ENCODE measurements at regions not wholly inside any gene's neighbourhood (a gene's known extent, or its start where the extent isn't known, plus 50 kb on each side); places are given as distances from the start of the nearest gene placed in this dataset.

DNA sequence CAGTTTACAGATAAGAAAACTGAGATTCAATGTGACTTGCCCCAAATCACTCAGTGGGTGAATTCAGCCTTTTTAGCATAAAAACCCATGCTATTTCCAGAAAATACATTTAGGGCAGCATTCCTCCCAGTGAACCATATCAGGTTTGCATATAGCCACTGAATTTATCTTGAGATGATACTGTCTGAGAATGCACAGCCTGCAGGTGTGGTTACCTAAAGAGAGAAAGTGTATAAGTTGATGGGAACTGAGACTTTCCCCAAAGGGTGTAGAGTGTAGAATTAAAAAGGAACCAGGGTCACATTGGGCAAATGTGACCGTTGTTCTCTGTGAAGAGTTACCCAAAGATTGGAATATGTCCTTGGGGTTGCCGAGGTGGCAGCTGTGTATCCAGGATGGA lies 100.0 kb upstream of the PIK3R1 start:
- H3K4me3 ChIP-seq (ENCODE audit: control insufficient read depth in 2 of 3, extremely low read depth in 1 of 3, insufficient read depth in 2 of 3, low read depth in 1 of 3, low read length in 3 of 3): no peak overlapping the region
- no peaks in the 10 kb centered on the region for H3K79me2 ChIP-seq (ENCODE audit: control insufficient read depth, insufficient read depth, low read length)
- H2AFZ ChIP-seq (ENCODE audit: control insufficient read depth, low read length): no peak overlapping the region
- no peaks in the 10 kb centered on the region for H3K27me3 ChIP-seq (ENCODE audit: control insufficient read depth, extremely low read depth, insufficient read depth, low read length)
- no peaks in the 10 kb centered on the region for H3K36me3 ChIP-seq (ENCODE audit: control insufficient read depth in 2 of 2, extremely low read depth in 1 of 2, insufficient read depth in 2 of 2, low read length in 2 of 2)
- no peak overlapping the region for H3K9ac ChIP-seq (ENCODE audit: control insufficient read depth, extremely low read depth, insufficient read depth, low read length)
- TF ChIP-seq, protein P1, sequence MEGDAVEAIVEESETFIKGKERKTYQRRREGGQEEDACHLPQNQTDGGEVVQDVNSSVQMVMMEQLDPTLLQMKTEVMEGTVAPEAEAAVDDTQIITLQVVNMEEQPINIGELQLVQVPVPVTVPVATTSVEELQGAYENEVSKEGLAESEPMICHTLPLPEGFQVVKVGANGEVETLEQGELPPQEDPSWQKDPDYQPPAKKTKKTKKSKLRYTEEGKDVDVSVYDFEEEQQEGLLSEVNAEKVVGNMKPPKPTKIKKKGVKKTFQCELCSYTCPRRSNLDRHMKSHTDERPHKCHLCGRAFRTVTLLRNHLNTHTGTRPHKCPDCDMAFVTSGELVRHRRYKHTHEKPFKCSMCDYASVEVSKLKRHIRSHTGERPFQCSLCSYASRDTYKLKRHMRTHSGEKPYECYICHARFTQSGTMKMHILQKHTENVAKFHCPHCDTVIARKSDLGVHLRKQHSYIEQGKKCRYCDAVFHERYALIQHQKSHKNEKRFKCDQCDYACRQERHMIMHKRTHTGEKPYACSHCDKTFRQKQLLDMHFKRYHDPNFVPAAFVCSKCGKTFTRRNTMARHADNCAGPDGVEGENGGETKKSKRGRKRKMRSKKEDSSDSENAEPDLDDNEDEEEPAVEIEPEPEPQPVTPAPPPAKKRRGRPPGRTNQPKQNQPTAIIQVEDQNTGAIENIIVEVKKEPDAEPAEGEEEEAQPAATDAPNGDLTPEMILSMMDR (optimal IDR thresholded peaks at IDR 0.05 in 1 of 3, IDR thresholded peaks at IDR 0.05 in 1 of 3, conservative IDR thresholded peaks at IDR 0.05 in 1 of 3; ENCODE audit: extremely low read depth in 1 of 3, insufficient read depth in 2 of 3, low read length in 3 of 3): no peak
- TF ChIP-seq EZH2 (IDR thresholded peaks at IDR 0.05; ENCODE audit: low read length): no peak
- no peak overlapping the region for H3K4me2 ChIP-seq (ENCODE audit: control insufficient read depth, extremely low read depth, insufficient read depth, low read depth, low read length)
- FAIRE-seq: no peak
- no peak overlapping the region for H3K27ac ChIP-seq (ENCODE audit: control insufficient read depth, insufficient read depth, low read length)
- dilution Hi-C loops (cut with MboI; ENCODE audit: extremely low pct_ligation_motif_present, low sequenced_read_pairs): no loop called here
- H3K9me1 ChIP-seq (ENCODE audit: control insufficient read depth, extremely low read depth, insufficient read depth, low read length): no peaks in the 10 kb centered on the region
- H3K4me1 ChIP-seq (ENCODE audit: control insufficient read depth, extremely low read depth, insufficient read depth, low read length): peaks cover 4% of the 10 kb centered on the region
- DNase-seq (ENCODE audit: low read depth, low spot score): no peak
- H4K20me1 ChIP-seq (ENCODE audit: control insufficient read depth, extremely low read depth, insufficient read depth, low read length): no peaks in the 10 kb centered on the region
- no peaks in the 10 kb centered on the region for H3K9me3 ChIP-seq (ENCODE audit: control insufficient read depth, low read depth, low read length)

DNA sequence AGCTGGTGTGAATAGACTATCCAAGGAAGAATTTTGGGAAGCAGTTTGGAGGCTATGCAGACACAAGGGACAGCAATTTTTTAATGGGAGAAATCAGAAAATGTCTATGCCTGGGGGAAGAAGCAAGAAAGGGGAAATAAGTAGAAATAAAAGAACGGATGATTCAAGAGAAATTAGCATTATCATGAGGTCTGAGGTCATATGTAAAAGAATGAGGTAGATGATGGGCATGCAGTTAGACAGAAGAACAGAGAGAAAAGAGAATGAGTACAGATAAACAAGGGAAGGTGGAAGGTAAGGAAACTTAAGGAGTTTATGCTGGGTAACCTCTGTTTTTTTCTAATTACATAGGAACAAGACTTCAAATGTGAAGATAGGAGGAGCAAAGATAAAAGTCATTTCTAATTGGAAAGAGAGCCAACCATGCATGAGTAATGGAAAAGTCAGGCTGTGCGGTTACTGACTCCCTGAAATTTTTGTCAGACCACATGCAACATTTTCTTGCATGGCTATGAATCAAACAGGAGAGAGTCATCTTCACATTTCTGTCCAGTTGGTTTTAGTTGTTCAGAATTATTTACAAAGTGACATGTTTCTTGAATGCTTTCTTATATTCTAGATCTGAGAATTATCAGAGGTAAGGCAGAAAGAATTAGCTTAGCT lies 101.0 kb upstream of the PIK3R1 start:
- DNase-seq (ENCODE audit: low read depth, low spot score): no peak
- dilution Hi-C loops (cut with MboI; ENCODE audit: extremely low pct_ligation_motif_present, low sequenced_read_pairs): no loop called here
- no peak for FAIRE-seq

More for the DNA sequence above, 101.0 kb upstream of the PIK3R1 start:
- Histone ChIP-seq H3K9ac (ENCODE audit: control insufficient read depth, extremely low read depth, insufficient read depth, low read length) (no peak overlapping the region), H3K36me3 (ENCODE audit: control insufficient read depth in 2 of 2, extremely low read depth in 1 of 2, insufficient read depth in 2 of 2, low read length in 2 of 2) (no peaks in the 10 kb centered on the region), H4K20me1 (ENCODE audit: control insufficient read depth, extremely low read depth, insufficient read depth, low read length) (no peaks in the 10 kb centered on the region), H2AFZ (ENCODE audit: control insufficient read depth, low read length) (no peak overlapping the region), H3K27ac (ENCODE audit: control insufficient read depth, insufficient read depth, low read length) (no peak overlapping the region), H3K79me2 (ENCODE audit: control insufficient read depth, insufficient read depth, low read length) (no peaks in the 10 kb centered on the region), H3K9me1 (ENCODE audit: control insufficient read depth, extremely low read depth, insufficient read depth, low read length) (no peaks in the 10 kb centered on the region), H3K4me3 (ENCODE audit: control insufficient read depth in 2 of 3, extremely low read depth in 1 of 3, insufficient read depth in 2 of 3, low read depth in 1 of 3, low read length in 3 of 3) (no peak overlapping the region), H3K4me1 (ENCODE audit: control insufficient read depth, extremely low read depth, insufficient read depth, low read length) (peaks cover 4% of the 10 kb centered on the region), H3K9me3 (ENCODE audit: control insufficient read depth, low read depth, low read length) (no peaks in the 10 kb centered on the region), H3K4me2 (ENCODE audit: control insufficient read depth, extremely low read depth, insufficient read depth, low read depth, low read length) (no peak overlapping the region), H3K27me3 (ENCODE audit: control insufficient read depth, extremely low read depth, insufficient read depth, low read length) (no peaks in the 10 kb centered on the region)
- TF ChIP-seq, protein P1 (optimal IDR thresholded peaks at IDR 0.05 in 1 of 3, IDR thresholded peaks at IDR 0.05 in 1 of 3, conservative IDR thresholded peaks at IDR 0.05 in 1 of 3; ENCODE audit: extremely low read depth in 1 of 3, insufficient read depth in 2 of 3, low read length in 3 of 3): no peak
- TF ChIP-seq EZH2 (IDR thresholded peaks at IDR 0.05; ENCODE audit: low read length): no peak
